Neural cell (in vitro differentiated cells): ENCODE measurements at regions not wholly inside any gene's neighbourhood (a gene's known extent, or its start where the extent isn't known, plus 50 kb on each side); places are given as distances from the start of the nearest gene placed in this dataset.

Experiments
- H2AFZ ChIP-seq: fragments of 200-600, 300-800 bp; sonication (generic), shearing (Covaris generic); 2 replicates; pipeline ENCODE4 v1.6.0; 2014; ENCODE audit warnings: low read depth, mild to moderate bottlenecking, antibody characterized with exemption, low read length, moderate library complexity
- H3F3A ChIP-seq: fragments of 200-600 bp; shearing (Covaris generic); 2 replicates; pipeline ENCODE4 v1.6.1; 2016; ENCODE audit warnings: mild to moderate bottlenecking, moderate library complexity, mixed read lengths, antibody characterized with exemption, low read length; ENCODE audit not compliant: insufficient read depth, poor library complexity, severe bottlenecking
- H3K27ac ChIP-seq: fragments of 200-600, 300-800 bp; sonication (generic), shearing (Covaris generic); 2 replicates; pipeline ENCODE4 v1.5.1; 2014; ENCODE audit warnings: mild to moderate bottlenecking, low read length, moderate library complexity
- H3K27me3 ChIP-seq: fragments of 300-800, 200-600 bp; sonication (generic), shearing (Covaris generic); 2 replicates; pipeline ENCODE4 v1.6.0; 2014; ENCODE audit warnings: mild to moderate bottlenecking, low read depth, low read length, moderate library complexity; ENCODE audit not compliant: insufficient read depth
- H3K36me3 ChIP-seq: fragments of 300-800, 200-600 bp; sonication (generic), shearing (Covaris generic); 2 replicates; pipeline ENCODE4 v1.5.1; 2014; ENCODE audit warnings: mild to moderate bottlenecking, antibody characterized with exemption, low read length, moderate library complexity; ENCODE audit not compliant: insufficient read depth
- H3K4me2 ChIP-seq: fragments of 300-800, 200-600 bp; sonication (generic), shearing (Covaris generic); 2 replicates; pipeline ENCODE4 v1.6.0; 2014; ENCODE audit warnings: mild to moderate bottlenecking, low read length
- H3K4me3 ChIP-seq: fragments of 300-800, 200-600 bp; sonication (generic), shearing (Covaris generic); 2 replicates; pipeline ENCODE4 v1.5.1; 2014; ENCODE audit warnings: mild to moderate bottlenecking, low read length, moderate library complexity
- H3K79me2 ChIP-seq: fragments of 200-600 bp; shearing (Covaris generic); replicated peaks from 2 replicates; pipeline ENCODE4 v1.6.0; 2014; ENCODE audit warnings: mild to moderate bottlenecking, low read length, moderate library complexity; ENCODE audit not compliant: insufficient read depth
- H3K9ac ChIP-seq: fragments of 300-800, 200-600 bp; sonication (generic), shearing (Covaris generic); 2 replicates; pipeline ENCODE4 v1.6.1; 2016; ENCODE audit warnings: mild to moderate bottlenecking, low read length, mixed read lengths
- H3K9me2 ChIP-seq: fragments of 200-600 bp; shearing (Covaris generic); 2 replicates; pipeline ENCODE4 v1.6.1; 2016; ENCODE audit warnings: mild to moderate bottlenecking, low read length, mixed read lengths; ENCODE audit not compliant: insufficient read depth
- H3K9me3 ChIP-seq: fragments of 200-600, 300-800 bp; sonication (generic), shearing (Covaris generic); 2 replicates; pipeline ENCODE4 v1.6.1; 2016; ENCODE audit warnings: mild to moderate bottlenecking, mixed run types, low read length, moderate library complexity, mixed read lengths
- H4K20me1 ChIP-seq: fragments of 200-600 bp; shearing (Covaris generic); 2 replicates; pipeline ENCODE4 v1.6.1; 2016; ENCODE audit warnings: mild to moderate bottlenecking, mixed run types; ENCODE audit not compliant: insufficient read depth
- EP300 ChIP-seq: fragments of 450-650 bp; conservative IDR thresholded peaks from 2 replicates; pipeline ENCODE4 v1.6.1; 2014; ENCODE audit warnings: antibody characterized with exemption, mild to moderate bottlenecking, moderate library complexity; ENCODE audit not compliant: poor library complexity, severe bottlenecking
- EZH2 ChIP-seq: fragments of 200-600, 300-800 bp; shearing (Covaris generic), sonication (generic); IDR thresholded peaks from 2 replicates; pipeline ENCODE4 v1.6.1; 2014; ENCODE audit warnings: antibody characterized with exemption, low read length, borderline replicate concordance, mild to moderate bottlenecking; ENCODE audit not compliant: insufficient read depth, poor library complexity, severe bottlenecking
- MXI1 ChIP-seq: fragments of 450-650 bp; conservative IDR thresholded peaks from 2 replicates; pipeline ENCODE4 v1.6.1; 2014; ENCODE audit warnings: antibody characterized with exemption, mild to moderate bottlenecking; ENCODE audit not compliant: poor library complexity, severe bottlenecking
- POLR2AphosphoS5 ChIP-seq: IDR thresholded peaks from 2 replicates; pipeline ENCODE4 v1.6.1; 2012
- RAD21 ChIP-seq: fragments of 450-650 bp; conservative IDR thresholded peaks from 2 replicates; pipeline ENCODE4 v1.6.1; 2014; ENCODE audit warnings: antibody characterized with exemption, mild to moderate bottlenecking, moderate library complexity
- SMC3 ChIP-seq: fragments of 450-650 bp; conservative IDR thresholded peaks from 2 replicates; pipeline ENCODE4 v1.6.1; 2014; ENCODE audit warnings: antibody characterized with exemption, mild to moderate bottlenecking, moderate library complexity; ENCODE audit not compliant: poor library complexity
- TAF1 ChIP-seq: IDR thresholded peaks from 2 replicates; pipeline ENCODE4 v1.6.1; 2012; ENCODE audit warnings: low read depth
- TF ChIP-seq, protein P1 (sequence below): IDR thresholded peaks from 2 replicates; pipeline ENCODE4 v1.6.1; 2012; ENCODE audit warnings: borderline replicate concordance
- TF ChIP-seq, protein P2 (sequence below): fragments of 450-650 bp; IDR thresholded peaks from 2 replicates; pipeline ENCODE4 v1.5.1; 2014; ENCODE audit warnings: antibody characterized with exemption, mild to moderate bottlenecking, moderate library complexity; ENCODE audit not compliant: poor library complexity, severe bottlenecking

DNA sequence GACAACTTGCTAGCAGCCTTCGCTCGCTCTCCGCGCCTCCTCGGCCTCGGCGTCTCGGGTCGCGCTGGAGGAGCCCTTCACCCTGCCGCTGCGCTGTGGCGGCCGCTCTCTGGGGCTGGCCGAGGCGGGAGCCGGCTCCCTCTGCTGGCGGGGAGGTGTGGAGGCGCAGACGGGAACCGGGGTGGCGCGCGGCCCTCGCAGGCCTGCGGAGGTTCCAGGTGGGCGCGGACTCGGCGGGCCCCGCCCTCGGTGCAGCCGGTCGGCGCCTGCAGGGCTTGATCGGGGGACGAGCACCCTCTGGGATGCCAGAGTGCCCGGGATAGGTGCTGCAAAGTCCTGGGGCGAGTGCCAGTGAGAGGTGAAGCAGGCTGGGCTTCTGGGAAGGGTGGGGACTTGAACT, 989.9 kb downstream of the ROBO2 start (continued):
- TF ChIP-seq EZH2: no peak

DNA sequence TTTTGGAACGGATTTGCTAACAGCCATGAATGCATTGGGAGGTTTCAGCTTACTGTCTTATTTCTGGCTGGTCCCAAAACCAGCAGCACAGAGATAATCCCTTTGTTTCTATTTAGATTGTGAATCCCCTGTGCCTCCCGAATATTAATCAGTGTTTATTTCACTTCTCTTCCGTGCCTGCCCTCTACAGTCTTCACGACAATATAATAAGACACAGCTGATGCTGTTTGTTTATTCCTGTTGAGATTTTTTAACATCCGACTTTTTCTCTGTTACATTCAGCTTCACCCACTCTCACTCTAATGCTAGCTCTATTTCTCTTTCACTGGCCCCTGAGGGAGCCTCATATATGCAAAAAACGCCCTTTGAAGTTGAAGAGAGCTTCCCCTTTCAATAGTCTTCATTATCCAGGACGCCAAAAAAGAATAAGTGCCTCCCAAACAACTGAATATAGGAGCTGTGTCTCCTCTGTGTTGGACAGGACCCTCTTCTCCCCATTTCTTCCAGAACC, 995.3 kb downstream of the ROBO2 start:
- Histone ChIP-seq H3K27ac (no peak overlapping the region), H3K36me3 (no peaks in the 10 kb centered on the region), H3K4me2 (no peak overlapping the region), H3K79me2 (no peaks in the 10 kb centered on the region), H3K9me3 (no peaks in the 10 kb centered on the region), H2AFZ (no peak overlapping the region), H3F3A (no peaks in the 10 kb centered on the region), H3K9ac (no peak overlapping the region), H3K4me3 (no peak overlapping the region), H3K27me3 (no peaks in the 10 kb centered on the region), H3K9me2 (no peaks in the 10 kb centered on the region), H4K20me1 (no peaks in the 10 kb centered on the region)
- TF ChIP-seq TAF1: no peak
- TF ChIP-seq, protein P1, sequence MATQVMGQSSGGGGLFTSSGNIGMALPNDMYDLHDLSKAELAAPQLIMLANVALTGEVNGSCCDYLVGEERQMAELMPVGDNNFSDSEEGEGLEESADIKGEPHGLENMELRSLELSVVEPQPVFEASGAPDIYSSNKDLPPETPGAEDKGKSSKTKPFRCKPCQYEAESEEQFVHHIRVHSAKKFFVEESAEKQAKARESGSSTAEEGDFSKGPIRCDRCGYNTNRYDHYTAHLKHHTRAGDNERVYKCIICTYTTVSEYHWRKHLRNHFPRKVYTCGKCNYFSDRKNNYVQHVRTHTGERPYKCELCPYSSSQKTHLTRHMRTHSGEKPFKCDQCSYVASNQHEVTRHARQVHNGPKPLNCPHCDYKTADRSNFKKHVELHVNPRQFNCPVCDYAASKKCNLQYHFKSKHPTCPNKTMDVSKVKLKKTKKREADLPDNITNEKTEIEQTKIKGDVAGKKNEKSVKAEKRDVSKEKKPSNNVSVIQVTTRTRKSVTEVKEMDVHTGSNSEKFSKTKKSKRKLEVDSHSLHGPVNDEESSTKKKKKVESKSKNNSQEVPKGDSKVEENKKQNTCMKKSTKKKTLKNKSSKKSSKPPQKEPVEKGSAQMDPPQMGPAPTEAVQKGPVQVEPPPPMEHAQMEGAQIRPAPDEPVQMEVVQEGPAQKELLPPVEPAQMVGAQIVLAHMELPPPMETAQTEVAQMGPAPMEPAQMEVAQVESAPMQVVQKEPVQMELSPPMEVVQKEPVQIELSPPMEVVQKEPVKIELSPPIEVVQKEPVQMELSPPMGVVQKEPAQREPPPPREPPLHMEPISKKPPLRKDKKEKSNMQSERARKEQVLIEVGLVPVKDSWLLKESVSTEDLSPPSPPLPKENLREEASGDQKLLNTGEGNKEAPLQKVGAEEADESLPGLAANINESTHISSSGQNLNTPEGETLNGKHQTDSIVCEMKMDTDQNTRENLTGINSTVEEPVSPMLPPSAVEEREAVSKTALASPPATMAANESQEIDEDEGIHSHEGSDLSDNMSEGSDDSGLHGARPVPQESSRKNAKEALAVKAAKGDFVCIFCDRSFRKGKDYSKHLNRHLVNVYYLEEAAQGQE: no peak
- no peak for TF ChIP-seq EZH2
- no peak for TF ChIP-seq EP300
- no peak for TF ChIP-seq MXI1
- no peak for TF ChIP-seq SMC3
- no peak for TF ChIP-seq RAD21
- TF ChIP-seq POLR2AphosphoS5: no peak
- TF ChIP-seq, protein P2, sequence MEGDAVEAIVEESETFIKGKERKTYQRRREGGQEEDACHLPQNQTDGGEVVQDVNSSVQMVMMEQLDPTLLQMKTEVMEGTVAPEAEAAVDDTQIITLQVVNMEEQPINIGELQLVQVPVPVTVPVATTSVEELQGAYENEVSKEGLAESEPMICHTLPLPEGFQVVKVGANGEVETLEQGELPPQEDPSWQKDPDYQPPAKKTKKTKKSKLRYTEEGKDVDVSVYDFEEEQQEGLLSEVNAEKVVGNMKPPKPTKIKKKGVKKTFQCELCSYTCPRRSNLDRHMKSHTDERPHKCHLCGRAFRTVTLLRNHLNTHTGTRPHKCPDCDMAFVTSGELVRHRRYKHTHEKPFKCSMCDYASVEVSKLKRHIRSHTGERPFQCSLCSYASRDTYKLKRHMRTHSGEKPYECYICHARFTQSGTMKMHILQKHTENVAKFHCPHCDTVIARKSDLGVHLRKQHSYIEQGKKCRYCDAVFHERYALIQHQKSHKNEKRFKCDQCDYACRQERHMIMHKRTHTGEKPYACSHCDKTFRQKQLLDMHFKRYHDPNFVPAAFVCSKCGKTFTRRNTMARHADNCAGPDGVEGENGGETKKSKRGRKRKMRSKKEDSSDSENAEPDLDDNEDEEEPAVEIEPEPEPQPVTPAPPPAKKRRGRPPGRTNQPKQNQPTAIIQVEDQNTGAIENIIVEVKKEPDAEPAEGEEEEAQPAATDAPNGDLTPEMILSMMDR: no peak

DNA sequence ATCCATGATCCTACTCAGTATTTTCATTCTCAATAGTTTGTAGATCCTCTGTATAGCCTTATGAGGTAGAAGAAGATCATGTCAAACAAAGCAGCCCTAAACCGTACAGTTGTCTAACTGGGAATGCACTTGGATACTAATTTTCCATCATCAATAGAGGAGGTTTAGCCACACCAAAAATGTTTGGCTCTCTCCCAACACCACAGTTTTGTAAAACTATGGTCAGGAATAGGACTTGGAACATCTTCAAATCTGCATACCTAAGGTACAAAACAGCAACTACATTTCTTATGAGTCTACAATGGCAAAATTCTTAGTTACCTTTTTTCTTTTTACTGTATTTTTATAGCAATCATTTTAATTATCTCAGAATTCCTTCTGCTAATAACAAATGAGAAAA, 1001.6 kb downstream of the ROBO2 start:
- H3K9me3 ChIP-seq: no peaks in the 10 kb centered on the region
- no peaks in the 10 kb centered on the region for H3K79me2 ChIP-seq
- no peak for TF ChIP-seq TAF1
- TF ChIP-seq POLR2AphosphoS5: no peak
- no peak for TF ChIP-seq EZH2
- TF ChIP-seq, protein P1: no peak
- no peak for TF ChIP-seq EP300
- no peak for TF ChIP-seq MXI1
- no peaks in the 10 kb centered on the region for H3F3A ChIP-seq
- no peaks in the 10 kb centered on the region for H3K27me3 ChIP-seq
- H3K4me2 ChIP-seq: no peak overlapping the region
- no peaks in the 10 kb centered on the region for H3K36me3 ChIP-seq
- no peak overlapping the region for H3K4me3 ChIP-seq
- H2AFZ ChIP-seq: no peak overlapping the region
- H3K9ac ChIP-seq: no peak overlapping the region
- H3K27ac ChIP-seq: no peak overlapping the region
- H3K9me2 ChIP-seq: no peaks in the 10 kb centered on the region
- no peaks in the 10 kb centered on the region for H4K20me1 ChIP-seq
